Lung (tissue), 11 donors: ENCODE measurements at regions not wholly inside any gene's neighbourhood (a gene's known extent, or its start where the extent isn't known, plus 50 kb on each side); places are given as distances from the start of the nearest gene placed in this dataset.

ENCODE experiments used
- ATAC-seq: fragments of 200-7000 bp; cut with Tn5 transposase; one replicate; pipeline ENCODE4 v1.9.1; 2020; ENCODE audit warnings: moderate number of reproducible peaks; ENCODE audit not compliant: insufficient read depth, low FRiP score
- DNase-seq, 3 donors: peaks; one replicate each; pipeline ENCODE4 v3.0.0-alpha.2; 2013 to 2017
- H3K27ac ChIP-seq, 2 donors: one replicate each; pipeline ENCODE4 v1.5.1; 2013; ENCODE audit warnings: mild to moderate bottlenecking in 2 of 2, moderate library complexity in 2 of 2, control low read depth in 1 of 2, inconsistent platforms in 1 of 2, low read depth in 1 of 2, low read length in 1 of 2
- H3K27me3 ChIP-seq, 3 donors: one replicate each; pipeline ENCODE4 v1.5.1; 2013; ENCODE audit warnings: low read length in 2 of 3; ENCODE audit not compliant: control insufficient read depth in 3 of 3, insufficient read depth in 3 of 3
- H3K36me3 ChIP-seq, 4 donors: one replicate each; pipeline ENCODE4 v1.5.1; 2013; ENCODE audit warnings: low read length in 4 of 4, mild to moderate bottlenecking in 1 of 4, moderate library complexity in 1 of 4; ENCODE audit not compliant: control insufficient read depth in 4 of 4, insufficient read depth in 4 of 4
- H3K4me1 ChIP-seq, 5 donors: one replicate each; pipeline ENCODE4 v1.5.1; 2013; ENCODE audit warnings: low read length in 5 of 5, mild to moderate bottlenecking in 2 of 5, moderate library complexity in 1 of 5; ENCODE audit not compliant: control insufficient read depth in 5 of 5, insufficient read depth in 5 of 5
- H3K4me3 ChIP-seq: one replicate; pipeline ENCODE4 v1.5.1; 2013; ENCODE audit warnings: mild to moderate bottlenecking, control low read depth, moderate library complexity
- H3K9ac ChIP-seq, 2 donors: one replicate each; pipeline ENCODE4 v1.5.1; 2013; ENCODE audit warnings: low read length in 2 of 2, control low read depth in 1 of 2; ENCODE audit not compliant: insufficient read depth in 1 of 2
- H3K9me3 ChIP-seq, 4 donors: one replicate each; pipeline ENCODE4 v1.5.1; 2013; ENCODE audit warnings: low read length in 3 of 4, mild to moderate bottlenecking in 1 of 4, moderate library complexity in 1 of 4; ENCODE audit not compliant: control insufficient read depth in 4 of 4, insufficient read depth in 3 of 4
- CTCF ChIP-seq: IDR thresholded peaks from 2 replicates; pipeline ENCODE4 v1.5.1; 2012; ENCODE audit warnings: mild to moderate bottlenecking; ENCODE audit errors: control extremely low read depth, extremely low read depth
- WGBS, 2 donors: extraction: QIAGEN DNeasy Blood & Tissue Kit; methylation state at CpG; one replicate each; pipeline ENCODE4 v1.1.7; 2013; 5-methylcytosine and 5-hydroxymethylcytosine counted together
- donor health status: control.
- donor health status: control.
- donor health status: Bipolar disorder and iron deficiency.
- donor health status: healthy.
- donor health status: DM: yes; HTN: yes; CAD: no.

GRCh38 chr4:22264261-22264660 lies 251.6 kb downstream of the ADGRA3 start:
- TF ChIP-seq CTCF: no peak
- Histone ChIP-seq H3K27ac (no peak overlapping the region), H3K9ac (no peak overlapping the region), H3K36me3 (no peaks in the 10 kb centered on the region), H3K27me3 (no peaks in the 10 kb centered on the region), H3K4me3 (no peak overlapping the region), H3K4me1 (no peaks in the 10 kb centered on the region), H3K9me3 (peaks cover 0 to 7% (median 0%) of the 10 kb centered on the region in 4 donors)
- DNase-seq (no peak), ATAC-seq (no peak)
- 90 to 91% methylated on average over 7 of the region's 7 CpGs for WGBS, 2 donors

- Histone ChIP-seq H3K27ac (no peak overlapping the region), H3K36me3 (no peaks in the 10 kb centered on the region), H3K27me3 (no peaks in the 10 kb centered on the region), H3K9ac (no peak overlapping the region), H3K4me1 (no peaks in the 10 kb centered on the region), H3K9me3 (no peaks in the 10 kb centered on the region), H3K4me3 (no peak overlapping the region)
- WGBS, 2 donors: 16 to 49% methylated on average over 1 of the region's 1 CpG
- TF ChIP-seq CTCF: no peak
- no peak for DNase-seq
- no peak for ATAC-seq
These were observed 262.4 kb downstream of the ADGRA3 start for GRCh38 chr4:22253431-22253830.

GRCh38 chr4:22246847-22247246 lies 269.0 kb downstream of the ADGRA3 start:
- ATAC-seq: no peak
- peaks cover 0 to 3% (median 0%) of the 10 kb centered on the region in 4 donors for H3K9me3 ChIP-seq
- TF ChIP-seq CTCF: no peak

GRCh38 chr4:22245294-22245693 lies 270.6 kb downstream of the ADGRA3 start:
- H3K36me3 ChIP-seq: no peaks in the 10 kb centered on the region
- ATAC-seq: no peak
- no peak for TF ChIP-seq CTCF

More at GRCh38 chr4:22246847-22247246, 269.0 kb downstream of the ADGRA3 start:
- Histone ChIP-seq H3K36me3 (no peaks in the 10 kb centered on the region), H3K4me1 (no peaks in the 10 kb centered on the region), H3K27ac (no peak overlapping the region), H3K9ac (no peak overlapping the region), H3K27me3 (no peaks in the 10 kb centered on the region), H3K4me3 (no peak overlapping the region)
- WGBS, 2 donors: 18 to 31% methylated on average over 2 of the region's 2 CpGs
- no peak for DNase-seq

More at GRCh38 chr4:22245294-22245693, 270.6 kb downstream of the ADGRA3 start:
- Histone ChIP-seq H3K4me1 (no peaks in the 10 kb centered on the region), H3K27me3 (no peaks in the 10 kb centered on the region), H3K4me3 (no peak overlapping the region), H3K27ac (no peak overlapping the region), H3K9me3 (peaks cover 0 to 3% (median 0%) of the 10 kb centered on the region in 4 donors), H3K9ac (no peak overlapping the region)
- DNase-seq: no peak
- 74 to 84% methylated on average over 2 of the region's 2 CpGs for WGBS, 2 donors
